ENCODE measurements at regions not wholly inside any gene's neighbourhood (a gene's known extent, or its start where the extent isn't known, plus 50 kb on each side); places are given as distances from the start of the nearest gene placed in this dataset.

DNA sequence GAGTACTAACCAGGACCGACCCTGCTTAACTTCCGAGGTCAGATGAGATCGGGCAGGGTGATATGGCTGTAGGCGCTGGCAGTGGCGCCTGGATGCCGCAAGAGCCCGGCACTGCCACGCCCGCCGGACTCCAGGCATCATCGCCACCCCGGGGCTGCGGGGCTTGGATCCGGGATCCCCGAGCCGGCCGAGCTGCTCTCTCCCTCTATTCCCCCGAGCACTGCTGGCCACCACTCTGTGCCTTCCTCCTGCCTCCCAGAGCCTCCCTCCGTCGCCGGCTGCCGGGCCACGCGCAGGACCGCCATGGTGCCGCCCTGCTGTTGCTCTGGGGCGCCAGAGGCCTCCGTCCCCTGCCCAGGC lies 153.2 kb upstream of the ALG10B start:
- H3K4me2 ChIP-seq (ENCODE audit: insufficient read depth, insufficient read length, low read length): no peak overlapping the region
- H3K36me3 Mint-ChIP-seq (ENCODE audit: insufficient read depth in 1 of 3, low read depth in 3 of 3): peaks cover 9 to 18% (median 10%) of the 10 kb centered on the region in 3 experiments

More for the DNA sequence above, 153.2 kb upstream of the ALG10B start:
- Histone ChIP-seq H3K79me2 (ENCODE audit: insufficient read depth, low read length) (no peaks in the 10 kb centered on the region), H4K8ac (replicated peaks; ENCODE audit: insufficient read length, low read depth, low read length) (no peak overlapping the region), H3K9ac (ENCODE audit: extremely low read depth, insufficient read length, low read length) (no peak overlapping the region), H3K4ac (ENCODE audit: low read depth, low read length) (no peak overlapping the region), H3K14ac (ENCODE audit: insufficient read depth, low read length) (no peak overlapping the region), H3K23me2 (ENCODE audit: insufficient read length, low read depth, low read length, poor library complexity, severe bottlenecking) (no peaks in the 10 kb centered on the region), H2AK5ac (ENCODE audit: insufficient read length, low read length) (no peak overlapping the region), H2BK15ac (ENCODE audit: low read depth, low read length) (no peak overlapping the region), H3K23ac (ENCODE audit: insufficient read length, low read depth, low read length) (no peak overlapping the region), H4K5ac (ENCODE audit: insufficient read length, low read depth, low read length) (no peak overlapping the region), H3K4me1 (ENCODE audit: insufficient read depth, low read length) (no peaks in the 10 kb centered on the region), H3K56ac (ENCODE audit: insufficient read length, low read depth, low read length) (no peak overlapping the region), H3K79me1 (ENCODE audit: insufficient read depth, low read depth, low read length, poor library complexity, severe bottlenecking) (no peaks in the 10 kb centered on the region), H3K9me3 (ENCODE audit: control insufficient read depth, low read depth, low read length) (peaks cover 79% of the 10 kb centered on the region), H3K18ac (ENCODE audit: insufficient read length, low read depth, low read length) (no peak overlapping the region), H2AFZ (ENCODE audit: low read length) (no peak overlapping the region), H2BK5ac (ENCODE audit: insufficient read length, low read length) (no peak overlapping the region), H3T11ph (ENCODE audit: low read length) (no peak overlapping the region), H4K20me1 (ENCODE audit: control insufficient read depth, insufficient read depth, insufficient read length) (no peaks in the 10 kb centered on the region), H3K27ac (ENCODE audit: insufficient read length, low read depth, low read length) (no peak overlapping the region), H4K91ac (ENCODE audit: insufficient read length, low read depth, low read length) (no peak overlapping the region), H2BK120ac (ENCODE audit: low read depth, low read length, poor library complexity, severe bottlenecking) (no peak overlapping the region), H2BK20ac (ENCODE audit: low read depth, low read length, poor library complexity, severe bottlenecking) (no peak overlapping the region), H3K27me3 (ENCODE audit: insufficient read depth, low read length) (no peaks in the 10 kb centered on the region), H2BK12ac (ENCODE audit: insufficient read length, low read depth, low read length) (no peak overlapping the region)
- Mint-ChIP-seq H3K9me3 (peaks cover 89 to 93% of the 10 kb centered on the region in 2 experiments), H3K4me1 (no peaks in the 10 kb centered on the region), H3K27me3 (ENCODE audit: low read depth) (peaks cover 4% of the 10 kb centered on the region), H3K4me3 (no peak overlapping the region), H3K27ac (no peak overlapping the region)
- DNase-seq: no peak
- TF ChIP-seq, protein P1, sequence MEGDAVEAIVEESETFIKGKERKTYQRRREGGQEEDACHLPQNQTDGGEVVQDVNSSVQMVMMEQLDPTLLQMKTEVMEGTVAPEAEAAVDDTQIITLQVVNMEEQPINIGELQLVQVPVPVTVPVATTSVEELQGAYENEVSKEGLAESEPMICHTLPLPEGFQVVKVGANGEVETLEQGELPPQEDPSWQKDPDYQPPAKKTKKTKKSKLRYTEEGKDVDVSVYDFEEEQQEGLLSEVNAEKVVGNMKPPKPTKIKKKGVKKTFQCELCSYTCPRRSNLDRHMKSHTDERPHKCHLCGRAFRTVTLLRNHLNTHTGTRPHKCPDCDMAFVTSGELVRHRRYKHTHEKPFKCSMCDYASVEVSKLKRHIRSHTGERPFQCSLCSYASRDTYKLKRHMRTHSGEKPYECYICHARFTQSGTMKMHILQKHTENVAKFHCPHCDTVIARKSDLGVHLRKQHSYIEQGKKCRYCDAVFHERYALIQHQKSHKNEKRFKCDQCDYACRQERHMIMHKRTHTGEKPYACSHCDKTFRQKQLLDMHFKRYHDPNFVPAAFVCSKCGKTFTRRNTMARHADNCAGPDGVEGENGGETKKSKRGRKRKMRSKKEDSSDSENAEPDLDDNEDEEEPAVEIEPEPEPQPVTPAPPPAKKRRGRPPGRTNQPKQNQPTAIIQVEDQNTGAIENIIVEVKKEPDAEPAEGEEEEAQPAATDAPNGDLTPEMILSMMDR (conservative IDR thresholded peaks at IDR 0.05): no peak
- WGBS (ENCODE audit: extremely low coverage, insufficient read length, low lambda C conversion rate): no CpG with 5 or more reads among the region's 28 CpGs
